Esophagus (tissue), 2 donors: ENCODE measurements at regions not wholly inside any gene's neighbourhood (a gene's known extent, or its start where the extent isn't known, plus 50 kb on each side); places are given as distances from the start of the nearest gene placed in this dataset.
"Not testable (repeated sequence)": the region's sequence is repeated elsewhere in the genome, so short reads cannot be mapped to it uniquely, and the experiment has no call there.

Experiments used
- H3K27ac ChIP-seq, 2 donors: one replicate each; pipeline ENCODE4 v1.5.1; 2013; ENCODE audit warnings: low read depth in 2 of 2, mild to moderate bottlenecking in 2 of 2, inconsistent platforms in 1 of 2, low read length in 1 of 2, moderate library complexity in 1 of 2
- H3K27me3 ChIP-seq, 2 donors: one replicate each; pipeline ENCODE4 v1.6.1; 2013; ENCODE audit warnings: low read length in 2 of 2, control low read depth in 1 of 2, mild to moderate bottlenecking in 1 of 2; ENCODE audit not compliant: insufficient read depth in 2 of 2, control insufficient read depth in 1 of 2
- H3K36me3 ChIP-seq, 2 donors: one replicate each; pipeline ENCODE4 v1.6.1; 2013; ENCODE audit warnings: low read length in 1 of 2; ENCODE audit not compliant: control insufficient read depth in 2 of 2, insufficient read depth in 2 of 2
- H3K4me1 ChIP-seq, 2 donors: one replicate each; pipeline ENCODE4 v1.6.1; 2013; ENCODE audit warnings: low read length in 1 of 2; ENCODE audit not compliant: control insufficient read depth in 2 of 2, insufficient read depth in 2 of 2
- H3K4me3 ChIP-seq, 2 donors: one replicate each; pipeline ENCODE4 v1.5.1; 2013; ENCODE audit warnings: low read length in 2 of 2, mild to moderate bottlenecking in 2 of 2, low read depth in 1 of 2, moderate library complexity in 1 of 2
- H3K9me3 ChIP-seq, 2 donors: one replicate each; pipeline ENCODE4 v1.6.1; 2013; ENCODE audit warnings: mild to moderate bottlenecking in 2 of 2, low read depth in 1 of 2, low read length in 1 of 2, moderate library complexity in 1 of 2; ENCODE audit not compliant: control insufficient read depth in 2 of 2, insufficient read depth in 1 of 2
- WGBS, 2 donors: extraction: QIAGEN DNeasy Blood & Tissue Kit; methylation state at CpG; one replicate each; pipeline ENCODE4 v1.1.7; 2013; 5-methylcytosine and 5-hydroxymethylcytosine counted together
- donor health status: healthy with polysubstance abuse.
- donor health status: Bipolar disorder and iron deficiency.

- Histone ChIP-seq H3K9me3 (no peaks in the 10 kb centered on the region), H3K4me1 (peaks cover 0 to 2% of the 10 kb centered on the region in 2 donors), H3K4me3 (peak overlapping the region; percentile 69 to 74), H3K36me3 (no peaks in the 10 kb centered on the region), H3K27ac (peak overlapping the region; percentile 59 to 85), H3K27me3 (no peaks in the 10 kb centered on the region)
- WGBS, 2 donors = 0 to 1% methylated on average over 67 to 97 of the region's 97 CpGs
Observed at GRCh38 chr2:174682578-174683391, 81.5 kb downstream of the CHRNA1 start.

GRCh38 chr2:174682007-174682577, 82.2 kb downstream of the CHRNA1 start:
- H3K27ac ChIP-seq = peak overlapping the region; percentile 34 to 85
- 0 to 1% methylated on average over 38 to 52 of the region's 52 CpGs for WGBS, 2 donors

GRCh38 chr2:174681099-174682006, 82.9 kb downstream of the CHRNA1 start:
- Histone ChIP-seq H3K27me3 (no peaks in the 10 kb centered on the region), H3K9me3 (no peaks in the 10 kb centered on the region), H3K4me1 (peaks cover 0 to 2% of the 10 kb centered on the region in 2 donors), H3K27ac (peak overlapping the region in 1 of 2 donors; percentile 34), H3K4me3 (peak overlapping the region; percentile 69 to 74), H3K36me3 (no peaks in the 10 kb centered on the region)
- 47 to 48% methylated on average over 18 of the region's 18 CpGs for WGBS, 2 donors

More at GRCh38 chr2:174682007-174682577, 82.2 kb downstream of the CHRNA1 start:
- Histone ChIP-seq H3K4me3 (peak overlapping the region; percentile 69 to 74), H3K9me3 (no peaks in the 10 kb centered on the region), H3K4me1 (peaks cover 0 to 2% of the 10 kb centered on the region in 2 donors), H3K36me3 (no peaks in the 10 kb centered on the region), H3K27me3 (no peaks in the 10 kb centered on the region)

- no peaks in the 10 kb centered on the region for H3K27me3 ChIP-seq
- no peak overlapping the region for H3K4me3 ChIP-seq
- H3K4me1 ChIP-seq = peaks cover 0 to 2% of the 10 kb centered on the region in 2 donors
- no peak overlapping the region for H3K27ac ChIP-seq
- H3K36me3 ChIP-seq = no peaks in the 10 kb centered on the region
- no peaks in the 10 kb centered on the region for H3K9me3 ChIP-seq
- 41 to 52% methylated on average over 2 of the region's 2 CpGs for WGBS, 2 donors
Observed at GRCh38 chr2:174680221-174680620, 82.6 kb upstream of the WIPF1 start.

- H3K27me3 ChIP-seq = no peaks in the 10 kb centered on the region
- 84 to 87% methylated on average over 2 of the region's 2 CpGs for WGBS, 2 donors
- no peak overlapping the region for H3K4me3 ChIP-seq
- peaks cover 0 to 2% of the 10 kb centered on the region in 2 donors for H3K4me1 ChIP-seq
- H3K9me3 ChIP-seq = no peaks in the 10 kb centered on the region
- no peaks in the 10 kb centered on the region for H3K36me3 ChIP-seq
- H3K27ac ChIP-seq = no peak overlapping the region
Observed at GRCh38 chr2:174678395-174678794, 80.8 kb upstream of the WIPF1 start.

GRCh38 chr2:174675615-174676014, 78.0 kb upstream of the WIPF1 start:
- no peaks in the 10 kb centered on the region for H3K27me3 ChIP-seq
- 84 to 90% methylated on average over 5 of the region's 5 CpGs for WGBS, 2 donors
- H3K9me3 ChIP-seq = no peaks in the 10 kb centered on the region

GRCh38 chr2:174673876-174674275, 76.3 kb upstream of the WIPF1 start:
- Histone ChIP-seq H3K27me3 (no peaks in the 10 kb centered on the region), H3K4me3 (no peak overlapping the region), H3K9me3 (no peaks in the 10 kb centered on the region), H3K4me1 (peaks cover 0 to 3% of the 10 kb centered on the region in 2 donors), H3K36me3 (no peaks in the 10 kb centered on the region), H3K27ac (no peak overlapping the region)
- 74 to 79% methylated on average over 3 of the region's 3 CpGs for WGBS, 2 donors

More at GRCh38 chr2:174675615-174676014, 78.0 kb upstream of the WIPF1 start:
- no peaks in the 10 kb centered on the region for H3K4me1 ChIP-seq
- no peaks in the 10 kb centered on the region for H3K36me3 ChIP-seq
- H3K27ac ChIP-seq = no peak overlapping the region
- no peak overlapping the region for H3K4me3 ChIP-seq

GRCh38 chr2:174673440-174673839, 75.8 kb upstream of the WIPF1 start:
- Histone ChIP-seq H3K27me3 (no peaks in the 10 kb centered on the region), H3K4me3 (no peak overlapping the region), H3K9me3 (no peaks in the 10 kb centered on the region), H3K27ac (no peak overlapping the region), H3K36me3 (no peaks in the 10 kb centered on the region), H3K4me1 (peaks cover 0 to 5% of the 10 kb centered on the region in 2 donors)
- WGBS, 2 donors = 87 to 89% methylated on average over 7 of the region's 7 CpGs

- not testable (repeated sequence) for H3K36me3 ChIP-seq, H3K27ac ChIP-seq
- WGBS, 2 donors = 96 to 97% methylated on average over 10 of the region's 10 CpGs
Observed at GRCh38 chr2:174671532-174671931, 73.9 kb upstream of the WIPF1 start.

More at GRCh38 chr2:174671532-174671931, 73.9 kb upstream of the WIPF1 start:
- not testable (repeated sequence) for H3K4me1 ChIP-seq, H3K4me3 ChIP-seq, H3K9me3 ChIP-seq, H3K27me3 ChIP-seq
